H9 (cell line): ENCODE measurements at regions not wholly inside any gene's neighbourhood (a gene's known extent, or its start where the extent isn't known, plus 50 kb on each side); places are given as distances from the start of the nearest gene placed in this dataset.

Experiments
- DNase-seq: peaks from one replicate; pipeline ENCODE4 v3.0.0-alpha.2; 2017
- H2AFZ ChIP-seq: one replicate; pipeline ENCODE4 v1.6.1; 2013; ENCODE audit warnings: mild to moderate bottlenecking, low read length, control low read depth, moderate library complexity
- H2AK5ac ChIP-seq: 2 replicates; pipeline ENCODE4 v1.6.1; 2013; ENCODE audit warnings: low read length, control low read depth, mixed read lengths; ENCODE audit not compliant: insufficient read length
- H2BK120ac ChIP-seq: one replicate; pipeline ENCODE4 v1.6.1; 2013; ENCODE audit warnings: low read depth, mild to moderate bottlenecking, low read length, control low read depth, inconsistent platforms; ENCODE audit not compliant: poor library complexity, severe bottlenecking
- H2BK12ac ChIP-seq: 2 replicates; pipeline ENCODE4 v1.6.1; 2013; ENCODE audit warnings: low read length, control low read depth, mixed read lengths, low read depth; ENCODE audit not compliant: insufficient read length
- H2BK15ac ChIP-seq: 2 replicates; pipeline ENCODE4 v1.6.1; 2013; ENCODE audit warnings: low read depth, low read length, control low read depth
- H2BK20ac ChIP-seq: one replicate; pipeline ENCODE4 v1.6.1; 2013; ENCODE audit warnings: low read depth, mild to moderate bottlenecking, low read length, control low read depth, inconsistent platforms; ENCODE audit not compliant: poor library complexity, severe bottlenecking
- H2BK5ac ChIP-seq: 2 replicates; pipeline ENCODE4 v1.6.1; 2013; ENCODE audit warnings: low read length, control low read depth, mixed read lengths; ENCODE audit not compliant: insufficient read length
- H3K14ac ChIP-seq: 2 replicates; pipeline ENCODE4 v1.6.1; 2013; ENCODE audit warnings: low read length, control low read depth; ENCODE audit not compliant: insufficient read depth
- H3K18ac ChIP-seq: 2 replicates; pipeline ENCODE4 v1.6.1; 2013; ENCODE audit warnings: low read depth, mild to moderate bottlenecking, mixed read lengths, low read length, control low read depth; ENCODE audit not compliant: insufficient read length
- H3K23ac ChIP-seq: 2 replicates; pipeline ENCODE4 v1.6.1; 2013; ENCODE audit warnings: low read length, control low read depth, mixed read lengths, low read depth; ENCODE audit not compliant: insufficient read length
- H3K23me2 ChIP-seq: 2 replicates; pipeline ENCODE4 v1.6.1; 2013; ENCODE audit warnings: low read depth, mild to moderate bottlenecking, mixed read lengths, low read length, control low read depth; ENCODE audit not compliant: insufficient read length, poor library complexity, severe bottlenecking
- H3K27ac ChIP-seq: 2 replicates; pipeline ENCODE4 v1.5.1; 2013; ENCODE audit warnings: low read length, control low read depth, mixed read lengths, low read depth; ENCODE audit not compliant: insufficient read length
- H3K27me3 ChIP-seq: 2 replicates; pipeline ENCODE4 v1.6.1; 2013; ENCODE audit warnings: low read length, control low read depth, inconsistent platforms; ENCODE audit not compliant: insufficient read depth
- H3K4ac ChIP-seq: 2 replicates; pipeline ENCODE4 v1.6.1; 2013; ENCODE audit warnings: low read depth, mild to moderate bottlenecking, control low read depth, inconsistent platforms, low read length, moderate library complexity
- H3K4me1 ChIP-seq: 2 replicates; pipeline ENCODE4 v1.6.1; 2013; ENCODE audit warnings: low read length, control low read depth, inconsistent platforms; ENCODE audit not compliant: insufficient read depth
- H3K4me2 ChIP-seq: 2 replicates; pipeline ENCODE4 v1.6.1; 2013; ENCODE audit warnings: low read length, control low read depth, mixed read lengths; ENCODE audit not compliant: insufficient read length, insufficient read depth
- H3K56ac ChIP-seq: 2 replicates; pipeline ENCODE4 v1.6.1; 2013; ENCODE audit warnings: low read depth, mild to moderate bottlenecking, mixed read lengths, low read length, control low read depth; ENCODE audit not compliant: insufficient read length
- H3K79me1 ChIP-seq: 2 replicates; pipeline ENCODE4 v1.6.1; 2013; ENCODE audit warnings: low read depth, mild to moderate bottlenecking, moderate library complexity, low read length, control low read depth, inconsistent platforms; ENCODE audit not compliant: insufficient read depth, poor library complexity, severe bottlenecking
- H3K79me2 ChIP-seq: 2 replicates; pipeline ENCODE4 v1.6.1; 2013; ENCODE audit warnings: low read length, control low read depth, inconsistent platforms; ENCODE audit not compliant: insufficient read depth
- H3K9ac ChIP-seq: 2 replicates; pipeline ENCODE4 v1.6.1; 2013; ENCODE audit warnings: low read length, control low read depth, mixed read lengths; ENCODE audit not compliant: insufficient read length; ENCODE audit errors: extremely low read depth
- H3K9me3 ChIP-seq: one replicate; pipeline ENCODE4 v1.6.1; 2013; ENCODE audit warnings: low read depth, low read length, inconsistent platforms; ENCODE audit not compliant: control insufficient read depth
- H3T11ph ChIP-seq: one replicate; pipeline ENCODE4 v1.6.1; 2013; ENCODE audit warnings: mild to moderate bottlenecking, low read length, control low read depth, inconsistent platforms
- H4K20me1 ChIP-seq: one replicate; pipeline ENCODE4 v1.6.1; 2013; ENCODE audit not compliant: control insufficient read depth, insufficient read length, insufficient read depth
- H4K5ac ChIP-seq: 2 replicates; pipeline ENCODE4 v1.6.1; 2013; ENCODE audit warnings: low read depth, mild to moderate bottlenecking, mixed read lengths, low read length, control low read depth; ENCODE audit not compliant: insufficient read length
- H4K8ac ChIP-seq: replicated peaks from 2 replicates; pipeline ENCODE4 v1.6.1; 2013; ENCODE audit warnings: low read length, control low read depth, mixed read lengths, low read depth; ENCODE audit not compliant: insufficient read length
- H4K91ac ChIP-seq: 2 replicates; pipeline ENCODE4 v1.6.1; 2013; ENCODE audit warnings: low read depth, mild to moderate bottlenecking, moderate library complexity, mixed read lengths, low read length, control low read depth; ENCODE audit not compliant: insufficient read length
- H3K27ac Mint-ChIP-seq, 3 experiments: 2 replicates in 2 of 3; 3 replicates in 1 of 3; pipeline ENCODE4 v1.8.0; 2020 to 2021; ENCODE audit warnings: mixed read lengths in 3 of 3, mild to moderate bottlenecking in 1 of 3, moderate library complexity in 1 of 3
- H3K27me3 Mint-ChIP-seq: 2 replicates; pipeline ENCODE4 v1.8.0; 2021; ENCODE audit warnings: low read depth, mild to moderate bottlenecking, moderate library complexity, mixed read lengths
- H3K36me3 Mint-ChIP-seq, 3 experiments: 2 replicates in 2 of 3; 3 replicates in 1 of 3; pipeline ENCODE4 v1.8.0; 2020 to 2021; ENCODE audit warnings: low read depth in 3 of 3, mixed read lengths in 3 of 3; ENCODE audit not compliant: insufficient read depth in 1 of 3
- H3K4me1 Mint-ChIP-seq, 2 experiments: 2 replicates each; pipeline ENCODE4 v1.8.0; 2020; ENCODE audit warnings: mixed read lengths in 2 of 2
- H3K4me3 Mint-ChIP-seq, 2 experiments: 2 replicates in 1 of 2; 3 replicates in 1 of 2; pipeline ENCODE4 v1.8.0; 2020 to 2021; ENCODE audit warnings: mild to moderate bottlenecking in 2 of 2, mixed read lengths in 2 of 2, moderate library complexity in 1 of 2
- H3K9me3 Mint-ChIP-seq, 2 experiments: 2 replicates in 1 of 2; 3 replicates in 1 of 2; pipeline ENCODE4 v1.8.0; 2020; ENCODE audit warnings: mild to moderate bottlenecking in 2 of 2, mixed read lengths in 2 of 2, moderate library complexity in 1 of 2
- CTCF ChIP-seq: fragments of 200-600 bp; sonication (generic); conservative IDR thresholded peaks from 3 replicates; pipeline ENCODE4 v1.8.0; 2021; ENCODE audit warnings: antibody characterized with exemption, mild to moderate bottlenecking
- WGBS: extraction: QIAGEN DNeasy Blood & Tissue Kit; methylation state at CpG from one replicate; pipeline ENCODE4 v1.1.7; 2013; ENCODE audit warnings: missing lambda C conversion rate, low lambda C conversion rate, mixed read lengths; ENCODE audit not compliant: insufficient read length; ENCODE audit errors: extremely low coverage; 5-methylcytosine and 5-hydroxymethylcytosine counted together

- no peaks in the 10 kb centered on the region for H4K20me1 ChIP-seq
- no peaks in the 10 kb centered on the region for H3K79me1 ChIP-seq
- H3T11ph ChIP-seq: no peak overlapping the region
- H4K91ac ChIP-seq: no peak overlapping the region
- no peak overlapping the region for H3K4me3 Mint-ChIP-seq
- no peak overlapping the region for H4K8ac ChIP-seq
- H3K14ac ChIP-seq: 0 out of 2 replicates have a peak overlapping the region, but pooled peaks have one; percentile 26
- no peaks in the 10 kb centered on the region; a peak in 3 of 5 replicates for H3K9me3 Mint-ChIP-seq
- H3K36me3 Mint-ChIP-seq: peaks cover 0 to 4% (median 3%) of the 10 kb centered on the region in 3 experiments; a peak in 3 of 7 replicates
- H3K4me2 ChIP-seq: no peak overlapping the region
- H3K23me2 ChIP-seq: peaks cover 2% of the 10 kb centered on the region
- no peak overlapping the region for H3K4ac ChIP-seq
- no peak overlapping the region for H3K9ac ChIP-seq
- no peak overlapping the region for H3K27ac ChIP-seq
- H2BK120ac ChIP-seq: no peak overlapping the region
- H2BK15ac ChIP-seq: no peak overlapping the region
- WGBS: no CpG with 5 or more reads among the region's 4 CpGs
- H3K56ac ChIP-seq: no peak overlapping the region
- no peak overlapping the region; a peak in 1 of 7 replicates for H3K27ac Mint-ChIP-seq
- no peak overlapping the region for H2AFZ ChIP-seq
- peaks cover 3 to 5% of the 10 kb centered on the region in 2 experiments for H3K4me1 Mint-ChIP-seq
- no peaks in the 10 kb centered on the region for H3K27me3 ChIP-seq
- H2BK5ac ChIP-seq: no peak overlapping the region
- no peak for TF ChIP-seq CTCF
- H3K9me3 ChIP-seq: no peaks in the 10 kb centered on the region
- DNase-seq: no peak
- no peak overlapping the region for H2BK20ac ChIP-seq
- no peak overlapping the region for H2BK12ac ChIP-seq
- no peak overlapping the region for H3K18ac ChIP-seq
- H3K27me3 Mint-ChIP-seq: no peaks in the 10 kb centered on the region
- no peak overlapping the region for H3K23ac ChIP-seq
- H2AK5ac ChIP-seq: no peak overlapping the region
- H4K5ac ChIP-seq: no peak overlapping the region
- H3K79me2 ChIP-seq: no peaks in the 10 kb centered on the region
- H3K4me1 ChIP-seq: no peaks in the 10 kb centered on the region
These were observed 187.3 kb downstream of the DIRAS2 start for GRCh38 chr9:90455316-90455715.
